OCI-LY7 (cell line): ENCODE measurements at regions not wholly inside any gene's neighbourhood (a gene's known extent, or its start where the extent isn't known, plus 50 kb on each side); places are given as distances from the start of the nearest gene placed in this dataset.

Experiments used
- EZH2phosphoT487 ChIP-seq: fragments of 200-600 bp; sonication (generic); IDR thresholded peaks from 2 replicates; pipeline ENCODE4 v1.6.1; 2018; ENCODE audit warnings: low read depth, borderline replicate concordance, mild to moderate bottlenecking, mixed run types, antibody characterized with exemption, low read length, moderate library complexity, mixed read lengths
- TF ChIP-seq, protein P1 (sequence below): fragments of 200-600 bp; sonication (generic); conservative IDR thresholded peaks from 2 replicates; pipeline ENCODE4 v1.5.1; 2014; ENCODE audit warnings: mild to moderate bottlenecking, antibody characterized with exemption, low read length, moderate library complexity, mixed read lengths

DNA sequence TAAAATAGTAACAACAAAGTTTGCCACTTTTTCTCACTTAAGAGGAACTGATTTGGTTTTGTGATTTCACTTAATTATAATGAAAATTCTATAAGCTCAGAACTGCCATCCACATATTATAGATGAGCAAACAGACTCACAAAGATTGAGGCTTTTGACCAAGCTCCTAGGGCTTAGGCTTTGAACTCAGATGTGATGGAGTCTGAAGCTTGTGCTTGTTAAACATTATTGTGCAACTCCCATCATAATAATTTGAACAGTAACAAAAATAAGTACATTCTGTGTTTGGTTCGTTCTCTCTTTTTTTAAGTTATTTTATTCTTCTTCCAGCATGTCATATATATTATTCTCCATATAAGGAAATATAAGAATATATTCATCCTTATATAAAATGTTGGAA lies 403.4 kb downstream of the PTPRC start:
- TF ChIP-seq, protein P1, sequence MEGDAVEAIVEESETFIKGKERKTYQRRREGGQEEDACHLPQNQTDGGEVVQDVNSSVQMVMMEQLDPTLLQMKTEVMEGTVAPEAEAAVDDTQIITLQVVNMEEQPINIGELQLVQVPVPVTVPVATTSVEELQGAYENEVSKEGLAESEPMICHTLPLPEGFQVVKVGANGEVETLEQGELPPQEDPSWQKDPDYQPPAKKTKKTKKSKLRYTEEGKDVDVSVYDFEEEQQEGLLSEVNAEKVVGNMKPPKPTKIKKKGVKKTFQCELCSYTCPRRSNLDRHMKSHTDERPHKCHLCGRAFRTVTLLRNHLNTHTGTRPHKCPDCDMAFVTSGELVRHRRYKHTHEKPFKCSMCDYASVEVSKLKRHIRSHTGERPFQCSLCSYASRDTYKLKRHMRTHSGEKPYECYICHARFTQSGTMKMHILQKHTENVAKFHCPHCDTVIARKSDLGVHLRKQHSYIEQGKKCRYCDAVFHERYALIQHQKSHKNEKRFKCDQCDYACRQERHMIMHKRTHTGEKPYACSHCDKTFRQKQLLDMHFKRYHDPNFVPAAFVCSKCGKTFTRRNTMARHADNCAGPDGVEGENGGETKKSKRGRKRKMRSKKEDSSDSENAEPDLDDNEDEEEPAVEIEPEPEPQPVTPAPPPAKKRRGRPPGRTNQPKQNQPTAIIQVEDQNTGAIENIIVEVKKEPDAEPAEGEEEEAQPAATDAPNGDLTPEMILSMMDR = no peak
- TF ChIP-seq EZH2phosphoT487 = no peak
